ENCODE measurements at regions not wholly inside any gene's neighbourhood (a gene's known extent, or its start where the extent isn't known, plus 50 kb on each side); places are given as distances from the start of the nearest gene placed in this dataset.
A peak's percentile ranks its signal among the peaks of the same experiment; 100 is the strongest.

DNA sequence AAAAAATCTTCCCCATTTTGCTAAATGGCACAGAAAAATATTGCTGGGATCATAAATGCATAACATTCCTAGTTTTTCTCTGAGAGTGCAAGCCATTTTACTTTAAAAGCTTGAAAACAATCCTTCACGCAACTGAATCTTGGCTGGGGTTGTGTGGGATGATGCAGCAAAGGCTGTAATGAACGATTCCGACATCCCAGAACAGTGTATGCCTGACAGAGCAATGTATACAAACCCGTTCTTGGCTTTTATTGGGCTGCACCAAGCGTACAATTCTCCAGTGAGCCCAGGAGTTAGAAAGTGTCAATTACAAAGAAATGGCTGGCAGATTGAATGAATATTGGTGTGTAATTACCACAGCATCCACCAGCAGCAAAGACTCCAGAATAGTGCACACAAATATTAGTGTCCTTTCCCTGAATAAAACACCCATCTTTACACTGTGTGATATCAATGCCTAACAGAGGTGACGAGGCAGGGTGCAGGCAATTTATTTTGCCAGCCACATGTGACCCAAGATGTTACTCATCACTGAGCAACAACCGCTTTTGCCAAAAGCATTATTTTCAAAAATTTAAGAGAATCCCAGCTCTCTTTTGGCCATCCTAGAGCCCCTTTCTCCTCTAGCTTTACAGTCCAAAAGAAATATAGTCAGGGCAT, 578.6 kb upstream of the CHAC2 start (continued):
- TF ChIP-seq, protein P1, sequence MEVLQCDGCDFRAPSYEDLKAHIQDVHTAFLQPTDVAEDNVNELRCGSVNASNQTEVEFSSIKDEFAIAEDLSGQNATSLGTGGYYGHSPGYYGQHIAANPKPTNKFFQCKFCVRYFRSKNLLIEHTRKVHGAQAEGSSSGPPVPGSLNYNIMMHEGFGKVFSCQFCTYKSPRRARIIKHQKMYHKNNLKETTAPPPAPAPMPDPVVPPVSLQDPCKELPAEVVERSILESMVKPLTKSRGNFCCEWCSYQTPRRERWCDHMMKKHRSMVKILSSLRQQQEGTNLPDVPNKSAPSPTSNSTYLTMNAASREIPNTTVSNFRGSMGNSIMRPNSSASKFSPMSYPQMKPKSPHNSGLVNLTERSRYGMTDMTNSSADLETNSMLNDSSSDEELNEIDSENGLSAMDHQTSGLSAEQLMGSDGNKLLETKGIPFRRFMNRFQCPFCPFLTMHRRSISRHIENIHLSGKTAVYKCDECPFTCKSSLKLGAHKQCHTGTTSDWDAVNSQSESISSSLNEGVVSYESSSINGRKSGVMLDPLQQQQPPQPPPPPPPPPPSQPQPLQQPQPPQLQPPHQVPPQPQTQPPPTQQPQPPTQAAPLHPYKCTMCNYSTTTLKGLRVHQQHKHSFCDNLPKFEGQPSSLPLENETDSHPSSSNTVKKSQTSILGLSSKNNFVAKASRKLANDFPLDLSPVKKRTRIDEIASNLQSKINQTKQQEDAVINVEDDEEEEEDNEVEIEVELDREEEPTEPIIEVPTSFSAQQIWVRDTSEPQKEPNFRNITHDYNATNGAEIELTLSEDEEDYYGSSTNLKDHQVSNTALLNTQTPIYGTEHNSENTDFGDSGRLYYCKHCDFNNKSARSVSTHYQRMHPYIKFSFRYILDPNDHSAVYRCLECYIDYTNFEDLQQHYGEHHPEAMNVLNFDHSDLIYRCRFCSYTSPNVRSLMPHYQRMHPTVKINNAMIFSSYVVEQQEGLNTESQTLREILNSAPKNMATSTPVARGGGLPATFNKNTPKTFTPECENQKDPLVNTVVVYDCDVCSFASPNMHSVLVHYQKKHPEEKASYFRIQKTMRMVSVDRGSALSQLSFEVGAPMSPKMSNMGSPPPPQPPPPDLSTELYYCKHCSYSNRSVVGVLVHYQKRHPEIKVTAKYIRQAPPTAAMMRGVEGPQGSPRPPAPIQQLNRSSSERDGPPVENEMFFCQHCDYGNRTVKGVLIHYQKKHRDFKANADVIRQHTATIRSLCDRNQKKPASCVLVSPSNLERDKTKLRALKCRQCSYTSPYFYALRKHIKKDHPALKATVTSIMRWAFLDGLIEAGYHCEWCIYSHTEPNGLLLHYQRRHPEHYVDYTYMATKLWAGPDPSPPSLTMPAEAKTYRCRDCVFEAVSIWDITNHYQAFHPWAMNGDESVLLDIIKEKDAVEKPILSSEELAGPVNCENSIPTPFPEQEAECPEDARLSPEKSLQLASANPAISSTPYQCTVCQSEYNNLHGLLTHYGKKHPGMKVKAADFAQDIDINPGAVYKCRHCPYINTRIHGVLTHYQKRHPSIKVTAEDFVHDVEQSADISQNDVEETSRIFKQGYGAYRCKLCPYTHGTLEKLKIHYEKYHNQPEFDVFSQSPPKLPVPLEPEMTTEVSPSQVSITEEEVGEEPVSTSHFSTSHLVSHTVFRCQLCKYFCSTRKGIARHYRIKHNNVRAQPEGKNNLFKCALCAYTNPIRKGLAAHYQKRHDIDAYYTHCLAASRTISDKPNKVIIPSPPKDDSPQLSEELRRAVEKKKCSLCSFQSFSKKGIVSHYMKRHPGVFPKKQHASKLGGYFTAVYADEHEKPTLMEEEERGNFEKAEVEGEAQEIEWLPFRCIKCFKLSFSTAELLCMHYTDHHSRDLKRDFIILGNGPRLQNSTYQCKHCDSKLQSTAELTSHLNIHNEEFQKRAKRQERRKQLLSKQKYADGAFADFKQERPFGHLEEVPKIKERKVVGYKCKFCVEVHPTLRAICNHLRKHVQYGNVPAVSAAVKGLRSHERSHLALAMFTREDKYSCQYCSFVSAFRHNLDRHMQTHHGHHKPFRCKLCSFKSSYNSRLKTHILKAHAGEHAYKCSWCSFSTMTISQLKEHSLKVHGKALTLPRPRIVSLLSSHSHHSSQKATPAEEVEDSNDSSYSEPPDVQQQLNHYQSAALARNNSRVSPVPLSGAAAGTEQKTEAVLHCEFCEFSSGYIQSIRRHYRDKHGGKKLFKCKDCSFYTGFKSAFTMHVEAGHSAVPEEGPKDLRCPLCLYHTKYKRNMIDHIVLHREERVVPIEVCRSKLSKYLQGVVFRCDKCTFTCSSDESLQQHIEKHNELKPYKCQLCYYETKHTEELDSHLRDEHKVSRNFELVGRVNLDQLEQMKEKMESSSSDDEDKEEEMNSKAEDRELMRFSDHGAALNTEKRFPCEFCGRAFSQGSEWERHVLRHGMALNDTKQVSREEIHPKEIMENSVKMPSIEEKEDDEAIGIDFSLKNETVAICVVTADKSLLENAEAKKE (CRISPR knock-in tag; IDR thresholded peaks at IDR 0.05): no peak
- TF ChIP-seq POLR2AphosphoS5 (IDR thresholded peaks at IDR 0.05; ENCODE audit: low read depth) (no peak), EZH2 (IDR thresholded peaks at IDR 0.05; ENCODE audit: low read depth, unreplicated experiment) (no peak), JUNB (IDR thresholded peaks at IDR 0.05; ENCODE audit: unreplicated experiment) (no peak), ZNF331 (CRISPR knock-in tag; IDR thresholded peaks at IDR 0.05; ENCODE audit: low read depth) (no peak), NANOG (IDR thresholded peaks at IDR 0.05; ENCODE audit: borderline replicate concordance) (no peak)
- TF ChIP-seq, protein P2, sequence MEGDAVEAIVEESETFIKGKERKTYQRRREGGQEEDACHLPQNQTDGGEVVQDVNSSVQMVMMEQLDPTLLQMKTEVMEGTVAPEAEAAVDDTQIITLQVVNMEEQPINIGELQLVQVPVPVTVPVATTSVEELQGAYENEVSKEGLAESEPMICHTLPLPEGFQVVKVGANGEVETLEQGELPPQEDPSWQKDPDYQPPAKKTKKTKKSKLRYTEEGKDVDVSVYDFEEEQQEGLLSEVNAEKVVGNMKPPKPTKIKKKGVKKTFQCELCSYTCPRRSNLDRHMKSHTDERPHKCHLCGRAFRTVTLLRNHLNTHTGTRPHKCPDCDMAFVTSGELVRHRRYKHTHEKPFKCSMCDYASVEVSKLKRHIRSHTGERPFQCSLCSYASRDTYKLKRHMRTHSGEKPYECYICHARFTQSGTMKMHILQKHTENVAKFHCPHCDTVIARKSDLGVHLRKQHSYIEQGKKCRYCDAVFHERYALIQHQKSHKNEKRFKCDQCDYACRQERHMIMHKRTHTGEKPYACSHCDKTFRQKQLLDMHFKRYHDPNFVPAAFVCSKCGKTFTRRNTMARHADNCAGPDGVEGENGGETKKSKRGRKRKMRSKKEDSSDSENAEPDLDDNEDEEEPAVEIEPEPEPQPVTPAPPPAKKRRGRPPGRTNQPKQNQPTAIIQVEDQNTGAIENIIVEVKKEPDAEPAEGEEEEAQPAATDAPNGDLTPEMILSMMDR (conservative IDR thresholded peaks at IDR 0.05; ENCODE audit: low read depth in 2 of 2): no peak

DNA sequence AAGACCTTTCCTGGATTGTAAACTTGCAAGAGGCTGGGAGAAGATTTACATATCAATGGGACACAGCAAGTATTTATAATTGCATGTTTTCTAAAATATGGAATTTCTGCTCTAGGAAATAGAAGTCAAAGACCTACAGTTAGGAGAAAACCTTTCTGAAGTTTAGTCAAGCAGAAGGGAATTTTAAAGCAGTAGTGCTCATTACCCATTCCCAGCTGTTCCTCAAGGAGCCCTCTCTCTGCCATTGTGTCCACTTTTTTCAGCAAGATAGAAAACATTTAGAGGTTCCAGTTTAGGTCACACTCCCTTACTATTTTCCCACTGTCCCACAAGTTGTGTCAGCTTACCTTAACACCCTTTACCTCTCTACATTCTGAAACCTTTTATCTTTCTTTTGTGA, 584.0 kb upstream of the CHAC2 start:
- peak overlapping the region; percentile 38 for H3K4me2 ChIP-seq
- H3K27me3 Mint-ChIP-seq (ENCODE audit: insufficient read depth, low read depth, poor library complexity): no peaks in the 10 kb centered on the region
- H3K4me1 Mint-ChIP-seq: peaks cover 27% of the 10 kb centered on the region
- ATAC-seq: no peak
- peak; percentile 5 for DNase-seq (ENCODE audit: low spot score)
- no peak for TF ChIP-seq ZNF114 (CRISPR knock-in tag; IDR thresholded peaks at IDR 0.05)
- TF ChIP-seq JUNB (IDR thresholded peaks at IDR 0.05; ENCODE audit: unreplicated experiment): no peak
- no peak overlapping the region for H3K4me3 ChIP-seq
- no peaks in the 10 kb centered on the region; the same call in 2 of the 3 replicates for H3K9me3 Mint-ChIP-seq
- H3K4me3 Mint-ChIP-seq: no peak overlapping the region
- H2AFZ ChIP-seq: no peak overlapping the region
- no peaks in the 10 kb centered on the region for H3K36me3 Mint-ChIP-seq (ENCODE audit: low read depth)
- no peaks in the 10 kb centered on the region for H4K20me1 ChIP-seq (replicated peaks; ENCODE audit: insufficient read depth)
- no peaks in the 10 kb centered on the region for H3K36me3 ChIP-seq (ENCODE audit: insufficient read depth)
- no peaks in the 10 kb centered on the region for H3K79me2 ChIP-seq (replicated peaks; ENCODE audit: insufficient read depth)
- H3F3A ChIP-seq (replicated peaks; ENCODE audit: low read depth): no peaks in the 10 kb centered on the region
- peaks cover 20% of the 10 kb centered on the region; the same call in 1 of the 2 replicates for H3K4me1 ChIP-seq (ENCODE audit: insufficient read depth)
- no peak overlapping the region for H3K27ac ChIP-seq (ENCODE audit: low read depth)
- no peaks in the 10 kb centered on the region for H3K27me3 ChIP-seq (ENCODE audit: insufficient read depth)
- H3K9me2 ChIP-seq (ENCODE audit: insufficient read depth): no peaks in the 10 kb centered on the region
- no peak overlapping the region; the same call in 1 of the 2 replicates for H3K27ac Mint-ChIP-seq

Measured in GM23338 (cell line).